ENCODE measurements at regions not wholly inside any gene's neighbourhood (a gene's known extent, or its start where the extent isn't known, plus 50 kb on each side); places are given as distances from the start of the nearest gene placed in this dataset.

GRCh38 chr12:59194794-59195193 is 274.5 kb upstream of the LRIG3 start:
- TF ChIP-seq CTCF (IDR thresholded peaks at IDR 0.05) (no peak), POLR2A (IDR thresholded peaks at IDR 0.05) (no peak)

Measured in esophagus squamous epithelium (tissue), 4 donors.